ENCODE measurements at regions not wholly inside any gene's neighbourhood (a gene's known extent, or its start where the extent isn't known, plus 50 kb on each side); places are given as distances from the start of the nearest gene placed in this dataset.

DNA sequence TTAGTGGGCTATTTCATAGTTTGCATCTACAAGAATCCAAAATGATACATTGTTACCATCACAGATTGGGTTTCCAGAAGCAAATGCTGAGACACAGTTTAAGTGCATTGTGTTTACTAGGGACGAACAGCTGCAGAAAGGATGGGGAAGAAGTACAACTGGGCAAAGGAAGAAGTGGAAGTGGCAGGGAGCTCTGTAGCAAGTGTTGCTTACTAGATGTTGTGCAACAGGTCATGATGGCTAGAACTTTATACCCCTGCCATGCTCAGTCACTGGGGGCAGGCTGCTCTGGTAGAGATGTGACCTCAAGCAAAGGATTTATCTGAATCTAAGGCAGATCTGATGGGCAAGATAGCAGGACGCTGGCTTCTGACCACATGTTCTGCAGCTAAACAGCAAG, 76.1 kb upstream of the EMCN start:
- Histone ChIP-seq H3K4me3 (ENCODE audit: low read depth, low read length, poor library complexity, severe bottlenecking) (no peak overlapping the region), H2AFZ (ENCODE audit: low read length) (no peak overlapping the region), H3K4me2 (ENCODE audit: low read length) (no peak overlapping the region), H3K9me2 (ENCODE audit: insufficient read depth, low read length) (no peaks in the 10 kb centered on the region), H3K9me3 (ENCODE audit: low read length) (no peaks in the 10 kb centered on the region), H3K36me3 (ENCODE audit: insufficient read depth, low read length) (no peaks in the 10 kb centered on the region), H3K79me2 (ENCODE audit: insufficient read depth, low read depth, low read length) (no peaks in the 10 kb centered on the region), H3K27ac (ENCODE audit: low read depth, low read length, poor library complexity, severe bottlenecking) (no peak overlapping the region), H4K20me1 (ENCODE audit: insufficient read depth, low read length) (no peaks in the 10 kb centered on the region), H3K4me1 (ENCODE audit: insufficient read depth, low read length, poor library complexity, severe bottlenecking) (no peaks in the 10 kb centered on the region)
- DNase-seq (ENCODE audit: low spot score), result no peak
- intact Hi-C loops (cut with micrococcal nuclease; ENCODE audit: unreplicated experiment), result no loop called here
- no TSS peak for BruUV-seq (replicated peaks)
- no peak for TF ChIP-seq EZH2phosphoT487 (IDR thresholded peaks at IDR 0.05; ENCODE audit: borderline replicate concordance, low read depth, low read length)
- TF ChIP-seq, protein P1, sequence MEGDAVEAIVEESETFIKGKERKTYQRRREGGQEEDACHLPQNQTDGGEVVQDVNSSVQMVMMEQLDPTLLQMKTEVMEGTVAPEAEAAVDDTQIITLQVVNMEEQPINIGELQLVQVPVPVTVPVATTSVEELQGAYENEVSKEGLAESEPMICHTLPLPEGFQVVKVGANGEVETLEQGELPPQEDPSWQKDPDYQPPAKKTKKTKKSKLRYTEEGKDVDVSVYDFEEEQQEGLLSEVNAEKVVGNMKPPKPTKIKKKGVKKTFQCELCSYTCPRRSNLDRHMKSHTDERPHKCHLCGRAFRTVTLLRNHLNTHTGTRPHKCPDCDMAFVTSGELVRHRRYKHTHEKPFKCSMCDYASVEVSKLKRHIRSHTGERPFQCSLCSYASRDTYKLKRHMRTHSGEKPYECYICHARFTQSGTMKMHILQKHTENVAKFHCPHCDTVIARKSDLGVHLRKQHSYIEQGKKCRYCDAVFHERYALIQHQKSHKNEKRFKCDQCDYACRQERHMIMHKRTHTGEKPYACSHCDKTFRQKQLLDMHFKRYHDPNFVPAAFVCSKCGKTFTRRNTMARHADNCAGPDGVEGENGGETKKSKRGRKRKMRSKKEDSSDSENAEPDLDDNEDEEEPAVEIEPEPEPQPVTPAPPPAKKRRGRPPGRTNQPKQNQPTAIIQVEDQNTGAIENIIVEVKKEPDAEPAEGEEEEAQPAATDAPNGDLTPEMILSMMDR (conservative IDR thresholded peaks at IDR 0.05; ENCODE audit: low read length), result no peak
- POLR2A ChIA-PET, result no interaction called here
- CTCF ChIA-PET (ENCODE audit: unreplicated experiment), result no interaction called here

DNA sequence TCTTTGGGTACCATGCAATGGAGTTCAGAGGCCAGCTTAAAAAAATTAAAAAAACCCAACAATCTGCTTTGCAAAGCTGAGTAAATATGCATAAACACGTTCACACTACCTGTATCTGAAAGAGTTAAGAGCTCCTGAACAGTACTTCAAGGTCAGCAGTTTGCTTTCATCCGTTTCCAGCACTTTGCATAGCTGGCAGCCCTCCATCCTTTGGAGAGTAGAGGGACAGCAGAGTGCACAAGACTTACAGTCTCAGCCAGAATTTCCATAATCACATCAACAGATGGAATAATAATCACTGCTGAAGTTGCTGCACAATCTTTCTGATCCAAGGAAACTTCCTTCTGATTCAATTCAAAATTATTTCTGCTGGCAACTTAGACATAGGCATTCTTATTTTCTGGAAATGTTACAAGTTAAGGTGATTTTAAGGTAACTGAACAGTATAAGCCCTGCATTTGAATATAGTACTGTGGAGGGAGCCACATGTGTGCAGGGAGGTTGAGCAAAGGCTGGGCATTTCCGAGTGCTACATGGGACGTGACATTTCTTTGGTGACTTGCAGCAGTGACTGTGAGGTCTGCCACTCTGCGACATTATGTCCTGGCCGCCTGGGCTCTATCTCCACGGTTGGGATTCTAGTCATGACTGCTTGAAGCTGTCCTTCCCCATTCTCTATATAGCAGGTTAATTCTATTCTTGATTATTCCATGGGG, 73.5 kb upstream of the EMCN start:
- BruUV-seq (replicated peaks), result no TSS peak
- no peak overlapping the region for H3K4me2 ChIP-seq (ENCODE audit: low read length)
- CTCF ChIA-PET (ENCODE audit: unreplicated experiment), result no interaction called here
- no peak overlapping the region for H3K4me3 ChIP-seq (ENCODE audit: low read depth, low read length, poor library complexity, severe bottlenecking)
- intact Hi-C loops (cut with micrococcal nuclease; ENCODE audit: unreplicated experiment), result no loop called here
- TF ChIP-seq, protein P1 (conservative IDR thresholded peaks at IDR 0.05; ENCODE audit: low read length), result no peak
- TF ChIP-seq EZH2phosphoT487 (IDR thresholded peaks at IDR 0.05; ENCODE audit: borderline replicate concordance, low read depth, low read length), result no peak
- H3K9me2 ChIP-seq (ENCODE audit: insufficient read depth, low read length), result no peaks in the 10 kb centered on the region
- no peaks in the 10 kb centered on the region for H3K36me3 ChIP-seq (ENCODE audit: insufficient read depth, low read length)
- no peak for DNase-seq (ENCODE audit: low spot score)
- H3K4me1 ChIP-seq (ENCODE audit: insufficient read depth, low read length, poor library complexity, severe bottlenecking), result no peaks in the 10 kb centered on the region
- POLR2A ChIA-PET, result no interaction called here
- H3K9me3 ChIP-seq (ENCODE audit: low read length), result no peaks in the 10 kb centered on the region
- no peak overlapping the region for H2AFZ ChIP-seq (ENCODE audit: low read length)
- no peak overlapping the region for H3K27ac ChIP-seq (ENCODE audit: low read depth, low read length, poor library complexity, severe bottlenecking)
- no peaks in the 10 kb centered on the region for H4K20me1 ChIP-seq (ENCODE audit: insufficient read depth, low read length)
- no peaks in the 10 kb centered on the region for H3K79me2 ChIP-seq (ENCODE audit: insufficient read depth, low read depth, low read length)

DNA sequence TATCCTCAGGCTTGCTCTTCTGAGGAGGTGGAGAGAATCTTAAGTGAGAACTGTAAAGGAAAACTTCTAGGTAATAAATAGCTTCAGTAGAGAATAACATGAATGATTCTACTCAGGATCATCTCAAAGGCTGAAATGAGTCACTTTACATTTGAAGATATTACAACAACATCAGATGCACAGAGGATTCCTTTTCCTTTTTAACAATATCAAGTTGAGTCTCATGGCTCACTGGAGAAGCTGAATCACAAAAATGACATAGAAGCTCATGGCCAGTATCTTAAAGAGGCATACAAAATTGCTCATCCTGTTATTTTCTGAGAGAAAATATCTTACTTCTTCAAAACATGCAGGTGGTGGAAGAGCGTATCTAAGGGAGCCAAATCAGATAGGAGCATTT, 72.5 kb upstream of the EMCN start:
- Histone ChIP-seq H3K4me3 (ENCODE audit: low read depth, low read length, poor library complexity, severe bottlenecking) (no peak overlapping the region), H3K9me2 (ENCODE audit: insufficient read depth, low read length) (no peaks in the 10 kb centered on the region), H4K20me1 (ENCODE audit: insufficient read depth, low read length) (no peaks in the 10 kb centered on the region), H3K79me2 (ENCODE audit: insufficient read depth, low read depth, low read length) (no peaks in the 10 kb centered on the region), H3K27ac (ENCODE audit: low read depth, low read length, poor library complexity, severe bottlenecking) (no peak overlapping the region), H2AFZ (ENCODE audit: low read length) (no peak overlapping the region), H3K9me3 (ENCODE audit: low read length) (no peaks in the 10 kb centered on the region), H3K4me2 (ENCODE audit: low read length) (no peak overlapping the region), H3K4me1 (ENCODE audit: insufficient read depth, low read length, poor library complexity, severe bottlenecking) (no peaks in the 10 kb centered on the region), H3K36me3 (ENCODE audit: insufficient read depth, low read length) (no peaks in the 10 kb centered on the region)
- no peak for DNase-seq (ENCODE audit: low spot score)
- CTCF ChIA-PET (ENCODE audit: unreplicated experiment), result no interaction called here
- no TSS peak for BruUV-seq (replicated peaks)
- intact Hi-C loops (cut with micrococcal nuclease; ENCODE audit: unreplicated experiment), result no loop called here
- POLR2A ChIA-PET, result no interaction called here
- TF ChIP-seq, protein P1 (conservative IDR thresholded peaks at IDR 0.05; ENCODE audit: low read length), result no peak
- TF ChIP-seq EZH2phosphoT487 (IDR thresholded peaks at IDR 0.05; ENCODE audit: borderline replicate concordance, low read depth, low read length), result no peak

Data from OCI-LY7 (cell line).